Osteoblast (primary cell): ENCODE measurements at regions not wholly inside any gene's neighbourhood (a gene's known extent, or its start where the extent isn't known, plus 50 kb on each side); places are given as distances from the start of the nearest gene placed in this dataset.

ENCODE experiments used
- DNase-seq: peaks from one replicate; pipeline ENCODE4 v3.0.0; 2011; ENCODE audit warnings: low spot score, mixed read lengths; ENCODE audit not compliant: insufficient read length; ENCODE audit errors: missing footprints
- H2AFZ ChIP-seq: 2 replicates; pipeline ENCODE4 v1.6.0; 2011; ENCODE audit warnings: mild to moderate bottlenecking, low read length
- H3K27ac ChIP-seq: 2 replicates; pipeline ENCODE4 v1.5.1; 2011; ENCODE audit warnings: mild to moderate bottlenecking, low read depth, low read length, moderate library complexity
- H3K27me3 ChIP-seq: 2 replicates; pipeline ENCODE4 v1.6.0; 2012; ENCODE audit warnings: mild to moderate bottlenecking, control low read depth, inconsistent platforms, low read length, moderate library complexity; ENCODE audit not compliant: insufficient read depth
- H3K36me3 ChIP-seq: 2 replicates; pipeline ENCODE4 v1.5.1; 2011; ENCODE audit warnings: mild to moderate bottlenecking, low read length, control low read depth, moderate library complexity; ENCODE audit not compliant: insufficient read depth
- H3K4me1 ChIP-seq: 2 replicates; pipeline ENCODE4 v1.5.1; 2011; ENCODE audit warnings: mild to moderate bottlenecking, low read length, control low read depth, moderate library complexity; ENCODE audit not compliant: insufficient read depth
- H3K4me2 ChIP-seq: 2 replicates; pipeline ENCODE4 v1.6.0; 2011; ENCODE audit warnings: mild to moderate bottlenecking, low read length; ENCODE audit not compliant: insufficient read depth
- H3K4me3 ChIP-seq: fragments of 200-600 bp; sonication (generic); 3 replicates; pipeline ENCODE4 v1.5.1; 2012; ENCODE audit warnings: mild to moderate bottlenecking, low read length, inconsistent platforms; ENCODE audit not compliant: insufficient read depth
- H3K79me2 ChIP-seq: 2 replicates; pipeline ENCODE4 v1.6.0; 2012; ENCODE audit warnings: mild to moderate bottlenecking, low read length, control low read depth, inconsistent platforms; ENCODE audit not compliant: insufficient read depth
- H3K9me3 ChIP-seq: 2 replicates; pipeline ENCODE4 v1.5.1; 2011; ENCODE audit warnings: low read depth, low read length, control low read depth
- H4K20me1 ChIP-seq: 2 replicates; pipeline ENCODE4 v1.6.0; 2012; ENCODE audit warnings: mild to moderate bottlenecking, low read length, control low read depth; ENCODE audit not compliant: insufficient read depth
- CTCF ChIP-seq: IDR thresholded peaks from 2 replicates; pipeline ENCODE4 v1.5.1; 2011; ENCODE audit warnings: mild to moderate bottlenecking, low read depth, low read length, moderate library complexity; ENCODE audit errors: extremely low read depth

GRCh38 chr1:103283841-103284669 lies 175.7 kb upstream of the COL11A1 start:
- H3K27me3 ChIP-seq = no peaks in the 10 kb centered on the region
- TF ChIP-seq CTCF = no peak
- peak; percentile 32 for DNase-seq
- H3K9me3 ChIP-seq = no peaks in the 10 kb centered on the region
- H3K4me3 ChIP-seq = no peak overlapping the region
- H3K79me2 ChIP-seq = no peaks in the 10 kb centered on the region
- H3K4me1 ChIP-seq = no peaks in the 10 kb centered on the region
- no peak overlapping the region for H3K4me2 ChIP-seq
- H2AFZ ChIP-seq = no peak overlapping the region
- H4K20me1 ChIP-seq = no peaks in the 10 kb centered on the region
- H3K27ac ChIP-seq = no peak overlapping the region
- H3K36me3 ChIP-seq = no peaks in the 10 kb centered on the region

- Histone ChIP-seq H3K79me2 (no peaks in the 10 kb centered on the region), H3K4me3 (no peak overlapping the region), H3K4me2 (no peak overlapping the region), H4K20me1 (no peaks in the 10 kb centered on the region), H2AFZ (no peak overlapping the region), H3K4me1 (no peaks in the 10 kb centered on the region), H3K27me3 (no peaks in the 10 kb centered on the region), H3K27ac (no peak overlapping the region), H3K9me3 (no peaks in the 10 kb centered on the region), H3K36me3 (no peaks in the 10 kb centered on the region)
- peak; percentile 5 for DNase-seq
- no peak for TF ChIP-seq CTCF
Observed at GRCh38 chr1:103283371-103283770, 175.0 kb upstream of the COL11A1 start.

GRCh38 chr1:103275725-103276124 lies 167.4 kb upstream of the COL11A1 start:
- H3K36me3 ChIP-seq = no peaks in the 10 kb centered on the region
- no peak overlapping the region for H2AFZ ChIP-seq
- H3K4me1 ChIP-seq = peaks cover 3% of the 10 kb centered on the region
- no peaks in the 10 kb centered on the region for H3K79me2 ChIP-seq
- H3K4me2 ChIP-seq = no peak overlapping the region
- no peak overlapping the region for H3K4me3 ChIP-seq
- DNase-seq = no peak
- H3K9me3 ChIP-seq = no peaks in the 10 kb centered on the region
- no peak for TF ChIP-seq CTCF
- no peaks in the 10 kb centered on the region for H3K27me3 ChIP-seq
- no peaks in the 10 kb centered on the region for H4K20me1 ChIP-seq
- H3K27ac ChIP-seq = no peak overlapping the region

GRCh38 chr1:103274886-103275285 lies 166.6 kb upstream of the COL11A1 start:
- Histone ChIP-seq H3K27ac (no peak overlapping the region), H3K9me3 (no peaks in the 10 kb centered on the region), H3K79me2 (no peaks in the 10 kb centered on the region), H4K20me1 (no peaks in the 10 kb centered on the region), H3K4me2 (no peak overlapping the region), H2AFZ (no peak overlapping the region), H3K4me3 (no peak overlapping the region), H3K4me1 (peaks cover 3% of the 10 kb centered on the region), H3K27me3 (no peaks in the 10 kb centered on the region), H3K36me3 (no peaks in the 10 kb centered on the region)
- TF ChIP-seq CTCF = no peak
- no peak for DNase-seq
